ENCODE measurements at regions not wholly inside any gene's neighbourhood (a gene's known extent, or its start where the extent isn't known, plus 50 kb on each side); places are given as distances from the start of the nearest gene placed in this dataset.
"Not testable (repeated sequence)": the region's sequence is repeated elsewhere in the genome, so short reads cannot be mapped to it uniquely, and the experiment has no call there.

DNA sequence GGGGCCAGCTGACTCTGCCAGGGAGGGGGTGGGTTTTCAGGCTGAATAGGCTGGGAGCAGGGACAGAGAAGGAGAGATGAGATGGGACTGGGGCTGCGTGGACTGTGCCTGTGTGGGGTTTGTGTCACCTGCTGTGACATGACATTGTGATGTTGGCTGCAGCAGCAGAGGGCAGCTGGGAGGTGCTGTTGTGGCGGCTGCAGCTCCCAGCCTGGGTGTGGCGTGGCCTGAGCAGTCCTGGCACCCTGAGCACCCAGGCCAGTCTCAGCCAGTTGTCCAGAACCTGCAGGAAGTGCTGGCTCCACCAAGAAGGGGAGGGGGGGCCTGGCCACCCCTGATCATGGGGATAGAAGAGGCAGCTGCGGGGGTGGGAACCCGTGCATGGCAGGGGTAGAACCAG is 4469.3 kb upstream of the TPTE start:
- not testable (repeated sequence) for TF ChIP-seq POLR2A (IDR thresholded peaks at IDR 0.05)
- TF ChIP-seq, protein P1, sequence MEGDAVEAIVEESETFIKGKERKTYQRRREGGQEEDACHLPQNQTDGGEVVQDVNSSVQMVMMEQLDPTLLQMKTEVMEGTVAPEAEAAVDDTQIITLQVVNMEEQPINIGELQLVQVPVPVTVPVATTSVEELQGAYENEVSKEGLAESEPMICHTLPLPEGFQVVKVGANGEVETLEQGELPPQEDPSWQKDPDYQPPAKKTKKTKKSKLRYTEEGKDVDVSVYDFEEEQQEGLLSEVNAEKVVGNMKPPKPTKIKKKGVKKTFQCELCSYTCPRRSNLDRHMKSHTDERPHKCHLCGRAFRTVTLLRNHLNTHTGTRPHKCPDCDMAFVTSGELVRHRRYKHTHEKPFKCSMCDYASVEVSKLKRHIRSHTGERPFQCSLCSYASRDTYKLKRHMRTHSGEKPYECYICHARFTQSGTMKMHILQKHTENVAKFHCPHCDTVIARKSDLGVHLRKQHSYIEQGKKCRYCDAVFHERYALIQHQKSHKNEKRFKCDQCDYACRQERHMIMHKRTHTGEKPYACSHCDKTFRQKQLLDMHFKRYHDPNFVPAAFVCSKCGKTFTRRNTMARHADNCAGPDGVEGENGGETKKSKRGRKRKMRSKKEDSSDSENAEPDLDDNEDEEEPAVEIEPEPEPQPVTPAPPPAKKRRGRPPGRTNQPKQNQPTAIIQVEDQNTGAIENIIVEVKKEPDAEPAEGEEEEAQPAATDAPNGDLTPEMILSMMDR (IDR thresholded peaks at IDR 0.05), result not testable (repeated sequence)
